BLaER1 treated with 17β-estradiol and CSF1 and Interleukin-3, amounts not matched to agents 10 nM and 100 nM (cell line): ENCODE measurements at regions not wholly inside any gene's neighbourhood (a gene's known extent, or its start where the extent isn't known, plus 50 kb on each side); places are given as distances from the start of the nearest gene placed in this dataset.

Experiments
- H3K27ac ChIP-seq, 11 experiments: shearing (Covaris generic); formaldehyde crosslinking; 2 replicates each; pipeline ENCODE4 v1.8.1; 2022
- H3K27me3 ChIP-seq, 11 experiments: shearing (Covaris generic); formaldehyde crosslinking; 2 replicates each; pipeline ENCODE4 v1.8.1; 2022
- H3K36me3 ChIP-seq, 11 experiments: shearing (Covaris generic); formaldehyde crosslinking; 2 replicates each; pipeline ENCODE4 v1.8.1; 2022
- H3K4me1 ChIP-seq, 10 experiments: shearing (Covaris generic); formaldehyde crosslinking; 2 replicates each; pipeline ENCODE4 v1.8.1; 2022
- H3K4me2 ChIP-seq, 11 experiments: shearing (Covaris generic); formaldehyde crosslinking; 2 replicates each; pipeline ENCODE4 v1.8.1; 2022
- H3K4me3 ChIP-seq, 10 experiments: shearing (Covaris generic); formaldehyde crosslinking; 2 replicates each; pipeline ENCODE4 v1.8.1; 2022
- H3K9ac ChIP-seq, 11 experiments: shearing (Covaris generic); formaldehyde crosslinking; 2 replicates each; pipeline ENCODE4 v1.8.1; 2022
- H3K9me3 ChIP-seq, 11 experiments: shearing (Covaris generic); formaldehyde crosslinking; replicated peaks in 1 of 11; 2 replicates each; pipeline ENCODE4 v1.8.1; 2022
- H4K20me1 ChIP-seq, 11 experiments: shearing (Covaris generic); formaldehyde crosslinking; 2 replicates each; pipeline ENCODE4 v1.8.1; 2022
- Cebpa-rat ChIP-seq, 11 experiments: shearing (Covaris generic); IDR thresholded peaks; 2 replicates each; pipeline ENCODE4 v1.8.1; 2022

GRCh38 chr11:98862169-98862568 lies 158.6 kb upstream of the CNTN5 start:
- no peak overlapping the region for H3K9ac ChIP-seq
- H3K4me1 ChIP-seq = no peaks in the 10 kb centered on the region
- no peak overlapping the region for H3K4me3 ChIP-seq
- H3K27me3 ChIP-seq = no peaks in the 10 kb centered on the region
- H3K36me3 ChIP-seq = no peaks in the 10 kb centered on the region
- H3K4me2 ChIP-seq = no peak overlapping the region
- no peak for TF ChIP-seq Cebpa-rat (IDR thresholded peaks at IDR 0.05)
- no peaks in the 10 kb centered on the region; a peak in 1 of 22 replicates for H4K20me1 ChIP-seq
- no peaks in the 10 kb centered on the region for H3K9me3 ChIP-seq
- H3K27ac ChIP-seq = no peak overlapping the region

DNA sequence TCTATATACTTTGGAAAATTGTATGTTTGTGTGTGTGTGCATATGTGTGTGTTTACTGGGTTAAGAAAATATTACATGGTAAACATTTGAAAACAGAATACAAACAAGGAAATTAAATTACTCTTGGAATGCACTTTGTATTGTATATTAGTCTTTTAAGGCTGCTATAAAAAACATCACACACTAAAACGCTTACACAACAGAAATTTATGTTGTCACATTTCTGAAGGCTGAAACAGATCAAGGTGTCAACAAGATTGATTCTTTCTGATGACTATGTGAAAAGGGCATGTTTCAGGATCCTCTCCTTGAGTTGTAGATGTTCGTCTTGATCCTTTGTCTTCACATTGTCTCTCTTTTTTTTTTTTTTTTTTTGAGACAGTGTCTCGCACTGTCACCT lies 149.1 kb upstream of the CNTN5 start:
- Histone ChIP-seq H3K4me2 (no peak overlapping the region), H3K36me3 (no peaks in the 10 kb centered on the region), H4K20me1 (no peaks in the 10 kb centered on the region), H3K4me3 (no peak overlapping the region), H3K27ac (no peak overlapping the region), H3K27me3 (no peaks in the 10 kb centered on the region), H3K9me3 (no peaks in the 10 kb centered on the region), H3K9ac (no peak overlapping the region), H3K4me1 (no peaks in the 10 kb centered on the region)
- no peak for TF ChIP-seq Cebpa-rat (IDR thresholded peaks at IDR 0.05)

GRCh38 chr11:98874050-98874449 lies 146.7 kb upstream of the CNTN5 start:
- H3K9ac ChIP-seq = no peak overlapping the region
- no peaks in the 10 kb centered on the region for H3K36me3 ChIP-seq
- no peaks in the 10 kb centered on the region for H4K20me1 ChIP-seq
- no peak overlapping the region for H3K4me3 ChIP-seq
- no peak for TF ChIP-seq Cebpa-rat (IDR thresholded peaks at IDR 0.05)
- no peaks in the 10 kb centered on the region for H3K4me1 ChIP-seq
- no peaks in the 10 kb centered on the region for H3K27me3 ChIP-seq
- no peak overlapping the region for H3K4me2 ChIP-seq
- H3K9me3 ChIP-seq = no peaks in the 10 kb centered on the region
- H3K27ac ChIP-seq = no peak overlapping the region

- Histone ChIP-seq H3K27ac (no peak overlapping the region), H3K27me3 (no peaks in the 10 kb centered on the region), H3K36me3 (no peaks in the 10 kb centered on the region), H4K20me1 (no peaks in the 10 kb centered on the region), H3K4me3 (no peak overlapping the region), H3K9me3 (peaks cover 0 to 4% (median 0%) of the 10 kb centered on the region in 11 experiments; a peak in 2 of 22 replicates), H3K4me1 (no peaks in the 10 kb centered on the region), H3K9ac (no peak overlapping the region), H3K4me2 (no peak overlapping the region)
- no peak for TF ChIP-seq Cebpa-rat (IDR thresholded peaks at IDR 0.05)
Observed at GRCh38 chr11:98895936-98896335, 124.8 kb upstream of the CNTN5 start.

DNA sequence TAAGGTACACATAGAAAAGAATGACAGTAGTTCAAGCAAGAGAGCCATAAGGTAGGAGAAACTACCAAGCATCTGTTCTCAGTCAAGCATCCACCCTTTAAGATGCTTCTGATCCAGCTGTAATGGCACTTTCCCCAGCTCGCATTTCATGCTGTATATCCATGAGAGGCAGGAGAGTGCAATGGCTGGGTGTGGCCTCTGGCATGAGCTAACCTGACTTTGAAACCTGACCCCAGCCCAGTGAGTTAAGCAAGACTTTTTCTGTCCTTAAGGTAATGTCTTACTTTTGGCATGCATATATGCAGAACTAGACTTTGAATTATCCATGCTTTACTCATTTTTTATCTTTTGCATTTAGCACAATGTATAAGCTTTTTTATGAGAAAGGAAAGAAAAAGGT lies 79.8 kb upstream of the CNTN5 start:
- no peaks in the 10 kb centered on the region for H4K20me1 ChIP-seq
- H3K9me3 ChIP-seq = no peaks in the 10 kb centered on the region
- H3K4me1 ChIP-seq = no peaks in the 10 kb centered on the region
- no peak overlapping the region for H3K9ac ChIP-seq
- H3K27ac ChIP-seq = no peak overlapping the region
- H3K27me3 ChIP-seq = no peaks in the 10 kb centered on the region
- TF ChIP-seq Cebpa-rat (IDR thresholded peaks at IDR 0.05) = no peak
- no peaks in the 10 kb centered on the region for H3K36me3 ChIP-seq
- H3K4me2 ChIP-seq = no peak overlapping the region
- H3K4me3 ChIP-seq = no peak overlapping the region

DNA sequence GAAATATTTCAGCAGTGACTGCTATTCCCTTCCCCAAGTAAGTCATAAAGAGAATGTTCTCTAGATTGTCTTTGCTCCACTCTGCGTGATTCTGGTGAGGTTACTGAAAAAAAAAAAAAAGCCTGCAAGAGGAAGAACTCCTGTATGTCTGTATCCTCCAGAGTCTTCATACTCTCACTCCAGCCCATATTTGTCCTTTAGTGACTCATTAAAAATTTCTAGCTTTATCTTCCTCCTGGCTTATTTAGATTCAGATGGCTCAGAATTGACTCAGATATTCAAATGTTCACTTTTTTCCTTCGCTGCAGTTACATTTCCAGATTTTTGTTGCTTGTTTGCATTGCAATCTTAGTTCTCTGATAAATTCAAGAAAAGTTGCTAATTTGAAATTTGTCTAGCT lies 76.3 kb upstream of the CNTN5 start:
- Histone ChIP-seq H3K4me3 (no peak overlapping the region), H3K4me2 (no peak overlapping the region)

DNA sequence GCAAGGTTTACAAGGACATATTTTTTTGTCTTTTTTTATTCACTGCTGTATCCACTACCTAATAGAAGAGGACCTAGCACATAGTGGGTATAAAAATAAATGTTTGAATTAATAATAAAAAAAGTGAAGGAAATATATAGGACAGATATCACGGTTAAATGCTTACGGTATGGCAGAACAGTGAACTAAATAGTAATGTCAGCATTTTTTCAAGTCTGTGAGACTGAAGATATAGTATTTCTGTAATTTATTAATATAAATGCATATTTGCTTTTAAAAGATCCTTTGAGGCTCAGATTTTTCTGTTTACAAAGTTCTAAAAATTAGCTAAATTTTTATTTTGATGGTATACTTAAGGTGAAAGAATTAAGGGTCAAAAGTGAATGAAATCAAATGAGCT lies 68.6 kb upstream of the CNTN5 start:
- H3K9me3 ChIP-seq = no peaks in the 10 kb centered on the region
- H3K4me2 ChIP-seq = no peak overlapping the region
- no peaks in the 10 kb centered on the region for H3K4me1 ChIP-seq
- TF ChIP-seq Cebpa-rat (IDR thresholded peaks at IDR 0.05) = no peak
- no peak overlapping the region for H3K4me3 ChIP-seq
- H3K36me3 ChIP-seq = no peaks in the 10 kb centered on the region
- H3K9ac ChIP-seq = no peak overlapping the region
- H3K27ac ChIP-seq = no peak overlapping the region
- no peaks in the 10 kb centered on the region for H3K27me3 ChIP-seq
- no peaks in the 10 kb centered on the region for H4K20me1 ChIP-seq

More for the DNA sequence above, 76.3 kb upstream of the CNTN5 start:
- no peaks in the 10 kb centered on the region for H3K9me3 ChIP-seq
- no peaks in the 10 kb centered on the region for H4K20me1 ChIP-seq
- H3K27me3 ChIP-seq = no peaks in the 10 kb centered on the region
- H3K27ac ChIP-seq = no peak overlapping the region
- no peak overlapping the region for H3K9ac ChIP-seq
- no peaks in the 10 kb centered on the region for H3K4me1 ChIP-seq
- no peaks in the 10 kb centered on the region for H3K36me3 ChIP-seq
- TF ChIP-seq Cebpa-rat (IDR thresholded peaks at IDR 0.05) = no peak

- Histone ChIP-seq H4K20me1 (no peaks in the 10 kb centered on the region), H3K27ac (no peak overlapping the region), H3K4me3 (no peak overlapping the region), H3K4me1 (no peaks in the 10 kb centered on the region), H3K4me2 (no peak overlapping the region), H3K36me3 (no peaks in the 10 kb centered on the region), H3K9me3 (no peaks in the 10 kb centered on the region), H3K9ac (no peak overlapping the region), H3K27me3 (no peaks in the 10 kb centered on the region)
- no peak for TF ChIP-seq Cebpa-rat (IDR thresholded peaks at IDR 0.05)
Observed at GRCh38 chr11:98955551-98955950, 65.2 kb upstream of the CNTN5 start.

- Histone ChIP-seq H3K36me3 (no peaks in the 10 kb centered on the region), H3K9ac (no peak overlapping the region), H3K4me1 (no peaks in the 10 kb centered on the region), H3K27me3 (no peaks in the 10 kb centered on the region), H3K27ac (no peak overlapping the region), H4K20me1 (no peaks in the 10 kb centered on the region), H3K4me2 (no peak overlapping the region), H3K4me3 (no peak overlapping the region), H3K9me3 (no peaks in the 10 kb centered on the region)
- no peak for TF ChIP-seq Cebpa-rat (IDR thresholded peaks at IDR 0.05)
Observed at GRCh38 chr11:98964146-98964545, 56.6 kb upstream of the CNTN5 start.

DNA sequence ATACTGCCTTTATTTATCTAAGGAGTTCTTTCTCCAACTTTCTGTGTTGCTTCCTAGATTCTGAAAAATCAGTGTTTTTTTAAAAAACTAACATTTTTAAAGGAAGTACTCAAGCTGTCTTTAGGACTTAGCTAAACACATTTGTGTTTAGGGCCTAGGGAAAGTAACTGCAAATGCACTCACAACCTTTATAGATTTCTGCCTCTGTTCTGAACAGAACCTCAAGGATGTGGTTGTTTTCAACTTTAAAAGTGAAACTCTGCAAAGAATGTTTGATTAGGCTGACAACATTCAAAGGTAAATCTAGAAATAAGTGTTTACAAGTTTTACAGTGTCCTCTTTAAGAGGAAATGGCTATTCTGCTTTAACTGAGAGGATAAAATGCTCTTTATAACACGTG lies 55.4 kb upstream of the CNTN5 start:
- Histone ChIP-seq H4K20me1 (no peaks in the 10 kb centered on the region), H3K9ac (no peak overlapping the region), H3K36me3 (no peaks in the 10 kb centered on the region), H3K4me2 (no peak overlapping the region), H3K9me3 (no peaks in the 10 kb centered on the region), H3K4me3 (no peak overlapping the region), H3K27me3 (no peaks in the 10 kb centered on the region), H3K4me1 (no peaks in the 10 kb centered on the region), H3K27ac (no peak overlapping the region)
- TF ChIP-seq Cebpa-rat (IDR thresholded peaks at IDR 0.05) = no peak

DNA sequence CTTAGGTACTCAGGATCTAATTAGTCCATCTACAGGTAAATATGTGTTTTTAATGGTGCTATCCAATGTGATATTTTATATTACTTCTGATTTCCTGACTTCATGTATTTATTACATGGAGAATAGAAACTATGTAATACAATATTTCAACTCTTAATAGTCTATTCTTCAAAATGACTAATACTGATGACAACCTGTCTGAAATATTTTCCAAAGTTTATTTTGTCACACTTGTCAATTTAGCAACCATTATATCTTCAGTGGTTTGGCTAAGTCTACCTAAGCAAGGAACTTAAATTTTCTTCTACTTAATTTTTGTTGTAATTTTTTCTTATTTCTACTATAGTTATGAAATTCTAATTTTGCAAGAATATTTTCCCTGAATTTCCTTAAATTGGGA lies 55.0 kb upstream of the CNTN5 start:
- Histone ChIP-seq H3K27me3 (no peaks in the 10 kb centered on the region), H3K4me3 (no peak overlapping the region), H3K9ac (no peak overlapping the region), H3K36me3 (no peaks in the 10 kb centered on the region), H3K4me1 (no peaks in the 10 kb centered on the region), H3K27ac (no peak overlapping the region), H4K20me1 (no peaks in the 10 kb centered on the region), H3K4me2 (no peak overlapping the region), H3K9me3 (no peaks in the 10 kb centered on the region)
- no peak for TF ChIP-seq Cebpa-rat (IDR thresholded peaks at IDR 0.05)
